ENCODE measurements at regions not wholly inside any gene's neighbourhood (a gene's known extent, or its start where the extent isn't known, plus 50 kb on each side); places are given as distances from the start of the nearest gene placed in this dataset.

DNA sequence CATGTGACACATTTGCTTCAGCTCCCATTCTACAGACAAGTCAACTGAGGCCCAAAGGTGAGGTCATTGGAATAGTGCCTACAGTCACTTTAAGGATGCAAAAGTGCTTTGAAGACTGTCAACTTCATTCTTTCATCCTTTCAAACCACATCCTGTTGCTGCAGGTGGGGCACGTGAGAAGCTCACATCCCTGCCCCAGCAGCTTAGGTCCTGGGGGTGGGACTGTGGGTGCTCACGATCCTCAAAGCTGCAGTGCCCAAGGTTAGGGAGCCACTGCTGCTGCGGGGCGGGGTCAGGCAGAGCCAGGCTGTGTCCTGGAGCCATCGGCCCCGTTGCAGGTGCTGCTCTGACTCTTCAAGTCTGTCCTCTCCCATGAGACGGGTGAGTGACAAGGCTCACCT lies 57.9 kb upstream of the IER5L start:
- no peak for TF ChIP-seq EZH2 (IDR thresholded peaks at IDR 0.05)
- TF ChIP-seq FOXP2 (optimal IDR thresholded peaks at IDR 0.05; ENCODE audit: control extremely low read depth, extremely low read length, insufficient read depth) = no peak
- no peak for TF ChIP-seq POLR2AphosphoS5 (IDR thresholded peaks at IDR 0.05; ENCODE audit: borderline replicate concordance, low read depth, low read length)
- no peaks in the 10 kb centered on the region for H3K36me3 ChIP-seq (ENCODE audit: insufficient read depth, low read length)
- no peak overlapping the region for H3K4me3 ChIP-seq
- H3K27ac ChIP-seq = no peak overlapping the region
- no peak overlapping the region for H3K9ac ChIP-seq (ENCODE audit: insufficient read length)
- no peak for DNase-seq (ENCODE audit: low read depth, low spot score)
- H3K9me3 ChIP-seq (ENCODE audit: low read depth, low read length) = no peaks in the 10 kb centered on the region

DNA sequence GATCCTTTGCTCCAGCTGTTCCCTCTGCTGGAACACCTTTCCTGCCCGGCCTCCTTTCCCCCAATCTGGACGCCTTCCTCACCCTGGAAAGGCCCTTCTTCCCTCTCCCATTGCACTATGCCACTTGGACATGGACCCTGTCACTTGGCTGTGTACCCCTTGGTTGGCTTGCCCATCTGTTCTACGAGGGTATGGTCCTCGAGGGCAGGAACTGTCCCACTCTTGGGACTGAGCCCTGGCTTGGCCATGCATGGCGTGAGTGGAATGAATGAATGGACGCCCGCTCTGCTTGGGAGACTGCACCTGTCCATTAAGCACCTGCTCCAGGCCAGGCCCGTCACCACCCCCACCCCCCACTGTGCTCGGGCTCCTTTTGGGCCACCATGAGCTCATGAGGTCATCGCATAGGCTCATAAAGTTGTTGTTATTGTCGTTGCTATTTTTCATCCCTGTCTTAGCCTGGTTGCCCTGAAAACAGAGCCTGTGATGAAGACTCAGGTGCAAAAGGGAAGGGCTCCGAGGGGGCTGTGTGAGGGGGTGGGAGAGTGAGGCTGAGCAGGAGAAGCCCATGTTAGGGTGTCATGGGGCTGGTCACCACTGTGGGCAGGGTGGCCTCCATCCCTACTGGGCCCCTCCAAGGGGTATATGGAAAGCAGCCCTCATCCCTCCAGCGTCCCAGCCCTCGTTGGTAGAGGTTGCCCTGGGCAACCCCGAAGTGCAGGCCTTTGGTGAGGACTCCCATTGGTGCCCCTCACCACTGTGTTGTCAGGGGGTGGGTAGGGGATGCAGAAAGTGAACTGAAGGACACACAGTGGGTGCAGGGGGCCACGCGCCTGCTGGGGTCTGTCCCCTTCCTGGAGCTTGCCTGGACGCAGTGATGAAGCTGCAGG lies 57.2 kb upstream of the IER5L start:
- DNase-seq (ENCODE audit: low read depth, low spot score) = no peak
- no peak overlapping the region for H3K4me3 ChIP-seq

DNA sequence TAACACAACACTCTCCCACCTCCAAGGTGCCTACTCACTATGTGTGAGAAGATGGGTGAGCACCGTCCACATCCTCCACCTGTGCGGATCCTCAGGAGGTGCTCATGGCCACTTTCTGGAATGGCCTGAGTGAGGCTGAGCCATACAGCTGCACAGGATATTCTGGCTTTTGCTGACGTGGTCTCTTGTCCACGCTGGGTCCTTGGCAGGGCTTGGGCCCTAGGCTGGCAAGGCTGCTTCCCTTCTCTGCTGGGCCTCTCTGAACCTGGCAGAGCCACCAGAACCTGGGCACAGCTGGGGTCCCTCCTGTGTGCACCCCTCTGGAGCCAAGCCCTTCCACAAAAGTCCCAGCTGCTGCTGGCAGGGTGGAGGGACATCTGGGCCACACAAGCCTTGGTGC lies 56.4 kb upstream of the IER5L start:
- Histone ChIP-seq H3K9ac (ENCODE audit: insufficient read length) (no peak overlapping the region), H3K9me3 (ENCODE audit: low read depth, low read length) (no peaks in the 10 kb centered on the region), H3K36me3 (ENCODE audit: insufficient read depth, low read length) (no peaks in the 10 kb centered on the region), H3K4me3 (no peak overlapping the region), H3K27ac (no peak overlapping the region)
- no peak for TF ChIP-seq POLR2AphosphoS5 (IDR thresholded peaks at IDR 0.05; ENCODE audit: borderline replicate concordance, low read depth, low read length)
- no peak for TF ChIP-seq EZH2 (IDR thresholded peaks at IDR 0.05)
- no peak for TF ChIP-seq FOXP2 (optimal IDR thresholded peaks at IDR 0.05; ENCODE audit: control extremely low read depth, extremely low read length, insufficient read depth)
- no peak for DNase-seq (ENCODE audit: low read depth, low spot score)

More for the DNA sequence above, 57.2 kb upstream of the IER5L start:
- H3K9ac ChIP-seq (ENCODE audit: insufficient read length) = no peak overlapping the region
- no peaks in the 10 kb centered on the region for H3K9me3 ChIP-seq (ENCODE audit: low read depth, low read length)
- TF ChIP-seq EZH2 (IDR thresholded peaks at IDR 0.05) = no peak
- TF ChIP-seq POLR2AphosphoS5 (IDR thresholded peaks at IDR 0.05; ENCODE audit: borderline replicate concordance, low read depth, low read length) = no peak
- no peak for TF ChIP-seq FOXP2 (optimal IDR thresholded peaks at IDR 0.05; ENCODE audit: control extremely low read depth, extremely low read length, insufficient read depth)
- no peak overlapping the region for H3K27ac ChIP-seq
- H3K36me3 ChIP-seq (ENCODE audit: insufficient read depth, low read length) = no peaks in the 10 kb centered on the region

DNA sequence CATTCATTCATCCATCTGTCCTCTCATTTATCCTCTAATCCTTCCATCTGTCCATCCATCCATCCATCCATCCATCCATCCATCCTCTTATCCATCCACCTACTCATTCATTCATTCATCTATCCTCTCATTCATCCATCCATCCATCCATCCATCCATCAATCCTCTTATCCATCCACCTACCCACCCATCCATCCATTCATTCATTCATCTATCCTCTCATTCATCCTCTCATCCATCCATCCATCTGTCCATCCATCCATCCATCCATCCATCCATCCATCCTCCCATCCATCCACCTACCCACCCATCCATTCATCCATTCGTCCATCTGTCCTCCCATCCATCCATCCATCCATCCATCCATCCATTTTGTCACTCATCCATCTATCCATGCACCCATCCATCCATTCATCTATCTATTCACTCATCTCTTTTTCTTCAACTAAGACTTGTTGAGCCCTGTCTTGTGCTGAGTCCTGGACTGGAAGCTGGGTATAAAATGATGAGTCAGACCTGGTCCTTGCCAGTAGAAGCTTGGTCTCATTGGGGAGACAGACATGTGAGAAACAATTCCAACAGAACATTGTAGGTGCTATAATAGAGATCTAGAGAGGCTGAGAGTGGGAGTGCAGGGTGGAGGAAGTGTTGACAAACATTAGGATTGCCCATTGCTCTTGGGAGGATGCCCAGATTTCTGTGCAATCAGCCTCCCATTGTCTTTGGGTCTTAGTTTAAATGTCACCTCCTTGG lies 55.0 kb upstream of the IER5L start:
- H3K9ac ChIP-seq (ENCODE audit: insufficient read length) = no peak overlapping the region
- H3K4me3 ChIP-seq = no peak overlapping the region
- TF ChIP-seq FOXP2 (optimal IDR thresholded peaks at IDR 0.05; ENCODE audit: control extremely low read depth, extremely low read length, insufficient read depth) (no peak), EZH2 (IDR thresholded peaks at IDR 0.05) (no peak)
- H3K27ac ChIP-seq = no peak overlapping the region
- no peaks in the 10 kb centered on the region for H3K36me3 ChIP-seq (ENCODE audit: insufficient read depth, low read length)
- no peaks in the 10 kb centered on the region for H3K9me3 ChIP-seq (ENCODE audit: low read depth, low read length)
- DNase-seq (ENCODE audit: low read depth, low spot score) = no peak

DNA sequence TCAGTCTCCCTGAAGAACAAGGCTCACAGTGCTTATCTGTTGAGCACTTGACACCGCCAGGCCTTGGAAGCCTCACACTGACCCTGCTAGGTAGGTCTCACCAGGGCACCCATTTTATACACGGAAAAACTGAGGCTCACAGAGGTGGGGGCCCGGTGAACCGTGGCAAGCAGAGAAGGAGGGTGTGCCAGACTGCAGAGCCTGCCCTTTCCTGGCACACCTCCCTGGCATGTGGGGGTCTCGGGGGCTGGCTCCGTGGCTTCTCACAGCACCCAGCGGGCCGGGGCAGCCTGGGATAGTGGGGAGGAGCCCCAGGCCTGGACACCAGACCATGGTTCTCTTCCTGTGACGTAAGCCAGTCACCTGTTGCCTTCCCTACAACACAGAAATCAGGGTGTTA lies 53.7 kb upstream of the IER5L start:
- DNase-seq (ENCODE audit: low read depth, low spot score) = no peak
- TF ChIP-seq FOXP2 (optimal IDR thresholded peaks at IDR 0.05; ENCODE audit: control extremely low read depth, extremely low read length, insufficient read depth) = no peak
- H3K36me3 ChIP-seq (ENCODE audit: insufficient read depth, low read length) = no peaks in the 10 kb centered on the region
- H3K4me3 ChIP-seq = no peak overlapping the region
- H3K9ac ChIP-seq (ENCODE audit: insufficient read length) = no peak overlapping the region
- no peak overlapping the region for H3K27ac ChIP-seq
- H3K9me3 ChIP-seq (ENCODE audit: low read depth, low read length) = no peaks in the 10 kb centered on the region

DNA sequence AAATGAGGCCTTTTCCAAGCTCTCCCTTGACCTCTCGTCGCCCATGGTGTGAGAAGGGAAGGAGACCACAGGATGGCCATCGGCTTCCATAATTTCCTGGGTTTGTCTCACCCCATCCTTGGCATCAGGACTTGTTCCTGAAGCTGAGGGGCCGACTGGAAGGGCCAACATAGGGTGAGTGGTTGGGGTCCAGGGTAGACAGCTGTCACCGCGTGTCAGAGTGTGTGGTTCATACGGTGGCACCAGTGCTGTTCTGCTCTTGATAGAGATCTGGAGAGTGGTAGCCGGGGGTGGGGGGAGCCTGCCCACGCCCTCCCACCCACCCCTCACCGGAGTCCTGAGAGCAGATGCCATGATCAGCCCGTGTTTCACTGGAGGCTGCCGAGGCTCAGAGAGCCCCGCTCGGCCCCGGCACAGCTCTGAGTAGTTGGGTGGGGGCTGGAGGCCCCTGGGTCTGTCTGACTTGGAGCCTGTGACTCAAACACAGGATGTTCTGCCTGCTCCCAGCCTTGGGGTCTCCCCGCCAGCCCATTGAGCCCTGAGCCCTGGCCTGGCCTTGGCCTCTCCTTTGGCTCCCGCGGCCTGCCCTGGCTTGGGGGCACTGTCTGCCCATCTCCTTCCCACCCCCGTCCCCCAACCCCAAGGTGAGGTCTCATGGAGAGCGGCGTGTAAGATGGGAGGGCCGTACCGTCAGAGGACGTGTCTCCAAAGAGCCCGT lies 53.1 kb upstream of the IER5L start:
- Histone ChIP-seq H3K27ac (no peak overlapping the region), H3K9ac (ENCODE audit: insufficient read length) (no peak overlapping the region), H3K36me3 (ENCODE audit: insufficient read depth, low read length) (no peaks in the 10 kb centered on the region), H3K4me3 (no peak overlapping the region), H3K9me3 (ENCODE audit: low read depth, low read length) (no peaks in the 10 kb centered on the region)
- DNase-seq (ENCODE audit: low read depth, low spot score) = no peak
- no peak for TF ChIP-seq EZH2 (IDR thresholded peaks at IDR 0.05)
- no peak for TF ChIP-seq FOXP2 (optimal IDR thresholded peaks at IDR 0.05; ENCODE audit: control extremely low read depth, extremely low read length, insufficient read depth)
- no peak for TF ChIP-seq POLR2AphosphoS5 (IDR thresholded peaks at IDR 0.05; ENCODE audit: borderline replicate concordance, low read depth, low read length)

DNA sequence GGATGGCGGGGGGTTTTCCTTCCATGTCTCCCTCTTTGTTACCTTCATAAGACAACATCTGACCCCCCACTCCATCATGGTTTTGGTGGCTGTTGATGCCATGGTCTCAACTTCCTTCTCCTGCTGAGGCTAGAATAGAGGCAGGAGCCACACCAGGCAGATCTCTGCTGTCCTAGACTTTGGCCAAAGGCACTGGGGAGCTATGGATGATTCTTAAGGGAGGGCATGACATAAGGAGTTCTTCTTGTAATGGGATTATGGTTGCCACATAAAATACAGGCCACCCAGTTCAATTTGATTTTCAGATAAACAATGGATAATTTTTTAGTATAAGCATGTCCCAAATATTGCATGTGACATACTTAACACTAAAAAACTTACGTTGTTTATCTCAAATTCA lies 52.2 kb upstream of the IER5L start:
- H3K9ac ChIP-seq (ENCODE audit: insufficient read length) = no peak overlapping the region
- no peaks in the 10 kb centered on the region for H3K36me3 ChIP-seq (ENCODE audit: insufficient read depth, low read length)
- H3K27ac ChIP-seq = no peak overlapping the region
- DNase-seq (ENCODE audit: low read depth, low spot score) = no peak
- no peak for TF ChIP-seq POLR2AphosphoS5 (IDR thresholded peaks at IDR 0.05; ENCODE audit: borderline replicate concordance, low read depth, low read length)
- no peak for TF ChIP-seq FOXP2 (optimal IDR thresholded peaks at IDR 0.05; ENCODE audit: control extremely low read depth, extremely low read length, insufficient read depth)
- TF ChIP-seq EZH2 (IDR thresholded peaks at IDR 0.05) = no peak
- no peaks in the 10 kb centered on the region for H3K9me3 ChIP-seq (ENCODE audit: low read depth, low read length)
- H3K4me3 ChIP-seq = no peak overlapping the region
